ENCODE measurements at regions not wholly inside any gene's neighbourhood (a gene's known extent, or its start where the extent isn't known, plus 50 kb on each side); places are given as distances from the start of the nearest gene placed in this dataset.

DNA sequence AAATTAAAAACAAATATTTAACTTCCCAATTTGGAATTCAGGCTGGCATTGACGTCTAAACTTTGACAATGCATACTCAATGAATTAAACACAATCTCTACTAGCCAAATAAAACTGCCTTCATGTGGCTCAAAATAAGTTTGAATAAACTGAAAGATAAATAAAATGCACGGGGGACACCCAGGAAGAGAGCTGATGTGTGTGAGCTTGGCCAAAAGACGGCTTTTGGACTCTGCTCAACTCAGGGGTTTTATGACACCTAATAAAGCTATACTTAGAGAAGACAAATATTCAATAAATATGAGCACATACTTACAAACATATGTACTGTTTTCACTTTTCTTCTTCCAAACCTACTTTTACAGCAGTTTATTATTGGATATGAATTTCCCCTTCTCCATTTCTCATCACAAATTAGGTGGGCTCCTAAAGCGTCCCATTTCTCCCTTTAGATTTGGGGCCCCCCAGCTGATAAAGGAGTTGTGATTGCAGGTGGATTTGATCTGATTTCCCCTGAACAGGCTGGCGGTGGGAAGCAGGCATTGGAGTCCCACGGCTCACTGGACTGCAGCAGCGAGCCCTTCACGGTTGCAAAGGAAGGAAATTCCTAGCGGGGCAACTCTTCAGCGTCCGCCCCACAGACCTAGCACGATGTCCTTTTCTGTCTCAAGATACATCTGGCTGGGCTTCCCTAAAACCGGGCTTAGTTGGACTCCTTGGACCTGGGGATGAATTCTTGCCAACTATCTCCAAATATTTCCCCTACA is 79.6 kb downstream of the INSIG1 start:
- Histone ChIP-seq H3K9me1 (replicated peaks; ENCODE audit: control insufficient read depth, extremely low read depth, insufficient read depth, low read length) (no peaks in the 10 kb centered on the region), H3K4me1 (ENCODE audit: control insufficient read depth, extremely low read depth, insufficient read depth, low read length) (peaks cover 4% of the 10 kb centered on the region), H3K9me3 (replicated peaks; ENCODE audit: control insufficient read depth, insufficient read depth, low read length) (no peaks in the 10 kb centered on the region), H2AFZ (ENCODE audit: low read depth, low read length) (no peak overlapping the region), H3K4me3 (replicated peaks in 1 of 3; ENCODE audit: insufficient read depth in 1 of 3, low read depth in 1 of 3, low read length in 3 of 3) (peak overlapping the region in 1 of 3 experiments; percentile 14), H3K9ac (replicated peaks; ENCODE audit: extremely low read depth, insufficient read depth, low read length) (no peak overlapping the region), H3K4me2 (ENCODE audit: insufficient read depth, low read length) (no peak overlapping the region), H4K20me1 (replicated peaks; ENCODE audit: control insufficient read depth, extremely low read depth, insufficient read depth, low read length) (no peaks in the 10 kb centered on the region), H3K27me3 (ENCODE audit: control insufficient read depth in 2 of 2, insufficient read depth in 2 of 2, low read length in 2 of 2) (peaks cover 93 to 100% of the 10 kb centered on the region in 2 experiments), H3K27ac (ENCODE audit: insufficient read depth, low read depth, low read length) (no peak overlapping the region), H3K36me3 (ENCODE audit: control insufficient read depth in 2 of 2, extremely low read depth in 1 of 2, insufficient read depth in 2 of 2, low read length in 2 of 2) (no peaks in the 10 kb centered on the region), H3K79me2 (ENCODE audit: control insufficient read depth, insufficient read depth, low read length) (no peaks in the 10 kb centered on the region)
- FAIRE-seq = no peak
- POLR2A ChIA-PET = no interaction called here
- TF ChIP-seq MYC (IDR thresholded peaks at IDR 0.05; ENCODE audit: low read depth, low read length) (no peak), EZH2 (IDR thresholded peaks at IDR 0.05; ENCODE audit: borderline replicate concordance, low read depth, low read length, severe bottlenecking) (no peak), POLR2A (IDR thresholded peaks at IDR 0.05; ENCODE audit: low read depth, low read length) (no peak), JUN (IDR thresholded peaks at IDR 0.05; ENCODE audit: borderline replicate concordance, insufficient read depth, insufficient read length, low read depth) (no peak), GATA2 (IDR thresholded peaks at IDR 0.05; ENCODE audit: insufficient read depth, insufficient read length, low read depth, low read length) (no peak), FOS (IDR thresholded peaks at IDR 0.05; ENCODE audit: borderline replicate concordance, insufficient read depth, low read length) (no peak), POLR2AphosphoS5 (IDR thresholded peaks at IDR 0.05; ENCODE audit: insufficient read depth, low read depth, low read length) (no peak)
- TF ChIP-seq, protein P1, sequence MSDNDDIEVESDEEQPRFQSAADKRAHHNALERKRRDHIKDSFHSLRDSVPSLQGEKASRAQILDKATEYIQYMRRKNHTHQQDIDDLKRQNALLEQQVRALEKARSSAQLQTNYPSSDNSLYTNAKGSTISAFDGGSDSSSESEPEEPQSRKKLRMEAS (IDR thresholded peaks at IDR 0.05; ENCODE audit: insufficient read depth, insufficient read length) = no peak
- TF ChIP-seq, protein P2, sequence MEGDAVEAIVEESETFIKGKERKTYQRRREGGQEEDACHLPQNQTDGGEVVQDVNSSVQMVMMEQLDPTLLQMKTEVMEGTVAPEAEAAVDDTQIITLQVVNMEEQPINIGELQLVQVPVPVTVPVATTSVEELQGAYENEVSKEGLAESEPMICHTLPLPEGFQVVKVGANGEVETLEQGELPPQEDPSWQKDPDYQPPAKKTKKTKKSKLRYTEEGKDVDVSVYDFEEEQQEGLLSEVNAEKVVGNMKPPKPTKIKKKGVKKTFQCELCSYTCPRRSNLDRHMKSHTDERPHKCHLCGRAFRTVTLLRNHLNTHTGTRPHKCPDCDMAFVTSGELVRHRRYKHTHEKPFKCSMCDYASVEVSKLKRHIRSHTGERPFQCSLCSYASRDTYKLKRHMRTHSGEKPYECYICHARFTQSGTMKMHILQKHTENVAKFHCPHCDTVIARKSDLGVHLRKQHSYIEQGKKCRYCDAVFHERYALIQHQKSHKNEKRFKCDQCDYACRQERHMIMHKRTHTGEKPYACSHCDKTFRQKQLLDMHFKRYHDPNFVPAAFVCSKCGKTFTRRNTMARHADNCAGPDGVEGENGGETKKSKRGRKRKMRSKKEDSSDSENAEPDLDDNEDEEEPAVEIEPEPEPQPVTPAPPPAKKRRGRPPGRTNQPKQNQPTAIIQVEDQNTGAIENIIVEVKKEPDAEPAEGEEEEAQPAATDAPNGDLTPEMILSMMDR (IDR thresholded peaks at IDR 0.05; ENCODE audit: extremely low read depth in 1 of 2, insufficient read depth in 1 of 2, low read depth in 1 of 2, low read length in 2 of 2) = no peak
- no peak for DNase-seq (ENCODE audit: low read depth, low spot score)
- intact Hi-C loops (cut with micrococcal nuclease) (loop anchor here (5.0 kb wide), 1 partner anchor 80 kb away; the partner anchor contains the start of gene EN2), dilution Hi-C loops (cut with MboI; ENCODE audit: extremely low pct_ligation_motif_present, low sequenced_read_pairs) (no loop called here)
- CTCF ChIA-PET = no interaction called here
- no TSS peak for BruUV-seq (replicated peaks)
